GM18873 (cell line): ENCODE measurements at regions not wholly inside any gene's neighbourhood (a gene's known extent, or its start where the extent isn't known, plus 50 kb on each side); places are given as distances from the start of the nearest gene placed in this dataset.
"Not testable (repeated sequence)": the region's sequence is repeated elsewhere in the genome, so short reads cannot be mapped to it uniquely, and the experiment has no call there.

Experiments
- ATAC-seq: cut with Tn5 transposase; IDR thresholded peaks from one replicate; pipeline ENCODE4 v1.9.1; 2021; ENCODE audit warnings: mild to moderate bottlenecking, moderate library complexity, moderate number of reproducible peaks; ENCODE audit not compliant: unreplicated experiment, low FRiP score

GRCh38 chr15:75100679-75101078 lies 77.3 kb downstream of the PPCDC start:
- ATAC-seq = no peak

GRCh38 chr15:75104804-75105557 lies 81.6 kb downstream of the PPCDC start:
- no peak for ATAC-seq

GRCh38 chr15:75107516-75107907 lies 84.1 kb downstream of the PPCDC start:
- ATAC-seq = no peak

GRCh38 chr15:75107908-75108838 lies 84.8 kb downstream of the PPCDC start:
- no peak for ATAC-seq

- no peak for ATAC-seq
Observed at GRCh38 chr15:75109021-75109735, 85.8 kb downstream of the PPCDC start.

GRCh38 chr15:75109736-75110130 lies 86.3 kb downstream of the PPCDC start:
- no peak for ATAC-seq

- ATAC-seq = no peak
Observed at GRCh38 chr15:75112278-75112847, 89.0 kb downstream of the PPCDC start.

- peak; percentile 67 for ATAC-seq
Observed at GRCh38 chr15:75112848-75113492, 88.7 kb upstream of the C15orf39 start.

- ATAC-seq = no peak
Observed at GRCh38 chr15:75114327-75114726, 87.4 kb upstream of the C15orf39 start.

GRCh38 chr15:75114796-75115195 lies 86.9 kb upstream of the C15orf39 start:
- ATAC-seq = no peak

GRCh38 chr15:75115411-75115913 lies 86.2 kb upstream of the C15orf39 start:
- not testable (repeated sequence) for ATAC-seq

GRCh38 chr15:75116143-75116542 lies 85.5 kb upstream of the C15orf39 start:
- ATAC-seq = not testable (repeated sequence)

GRCh38 chr15:75117993-75118392 lies 83.7 kb upstream of the C15orf39 start:
- no peak for ATAC-seq

GRCh38 chr15:75119312-75119711 lies 82.4 kb upstream of the C15orf39 start:
- ATAC-seq = not testable (repeated sequence)

GRCh38 chr15:75121491-75121890 lies 80.2 kb upstream of the C15orf39 start:
- ATAC-seq = no peak

GRCh38 chr15:75123395-75123794 lies 78.3 kb upstream of the C15orf39 start:
- no peak for ATAC-seq

- ATAC-seq = not testable (repeated sequence)
Observed at GRCh38 chr15:75124278-75124677, 77.4 kb upstream of the C15orf39 start.

- no peak for ATAC-seq
Observed at GRCh38 chr15:75125935-75126334, 75.7 kb upstream of the C15orf39 start.

GRCh38 chr15:75126864-75127580 lies 74.7 kb upstream of the C15orf39 start:
- no peak for ATAC-seq
